ENCODE measurements at regions not wholly inside any gene's neighbourhood (a gene's known extent, or its start where the extent isn't known, plus 50 kb on each side); places are given as distances from the start of the nearest gene placed in this dataset.

DNA sequence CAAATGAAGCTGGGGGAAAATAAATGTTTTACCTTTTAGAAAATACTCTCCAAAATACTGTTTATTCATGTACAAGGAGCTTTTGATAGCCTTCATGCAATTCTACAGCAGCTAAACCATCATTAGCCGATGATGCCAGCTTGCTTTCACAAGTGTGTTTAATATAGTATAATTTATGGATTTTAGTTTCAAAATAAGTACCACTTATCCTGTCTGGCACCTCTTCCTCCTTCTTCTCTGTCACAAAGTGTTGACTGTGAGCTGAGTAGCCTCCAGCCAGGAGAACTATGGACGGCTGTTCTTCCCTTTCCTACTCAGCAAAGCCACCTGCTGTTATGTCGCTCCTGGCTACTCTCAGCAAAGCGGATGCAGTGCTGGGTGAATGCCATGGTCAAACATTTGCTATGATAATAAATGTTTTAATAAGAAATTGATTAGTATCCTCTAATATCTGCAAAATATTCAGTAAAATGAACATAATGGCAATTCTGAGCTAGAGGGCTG, 238.2 kb downstream of the LIG4 start (continued):
- TF ChIP-seq ERG (CRISPR knock-in tag; IDR thresholded peaks at IDR 0.05): no peak
- TF ChIP-seq ZBTB21 (CRISPR knock-in tag; IDR thresholded peaks at IDR 0.05; ENCODE audit: borderline replicate concordance): no peak
- TF ChIP-seq, protein P1, sequence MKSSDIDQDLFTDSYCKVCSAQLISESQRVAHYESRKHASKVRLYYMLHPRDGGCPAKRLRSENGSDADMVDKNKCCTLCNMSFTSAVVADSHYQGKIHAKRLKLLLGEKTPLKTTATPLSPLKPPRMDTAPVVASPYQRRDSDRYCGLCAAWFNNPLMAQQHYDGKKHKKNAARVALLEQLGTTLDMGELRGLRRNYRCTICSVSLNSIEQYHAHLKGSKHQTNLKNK (CRISPR knock-in tag; IDR thresholded peaks at IDR 0.05): no peak
- no peak for TF ChIP-seq HMGA2 (CRISPR knock-in tag; IDR thresholded peaks at IDR 0.05)
- TF ChIP-seq E2F1 (CRISPR knock-in tag; IDR thresholded peaks at IDR 0.05): no peak

DNA sequence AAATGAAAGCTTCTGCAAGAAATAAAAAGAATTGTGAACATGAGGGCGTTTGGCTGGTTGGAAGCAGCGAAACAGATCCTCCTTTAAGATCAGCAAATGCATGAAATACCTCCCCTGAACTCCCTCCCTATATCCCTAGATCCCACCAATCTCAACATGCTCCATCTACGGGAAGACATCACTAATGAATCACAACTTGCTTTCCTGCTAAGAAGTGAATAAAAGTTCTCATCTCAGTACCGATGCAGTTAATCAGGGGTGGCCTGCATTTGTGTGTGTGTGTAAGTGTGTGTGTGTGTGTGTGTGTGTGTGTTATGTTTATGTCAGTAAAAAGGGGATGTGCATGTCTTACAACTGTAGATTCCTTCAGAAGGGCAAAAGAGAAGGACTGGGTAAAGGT, 238.7 kb downstream of the LIG4 start:
- no peak overlapping the region for H3K4me3 Mint-ChIP-seq
- POLR2A ChIA-PET: no interaction called here
- no peaks in the 10 kb centered on the region for H3K9me3 Mint-ChIP-seq
- DNase-seq (ENCODE audit: low spot score) (no peak), ATAC-seq (no peak)
- no peaks in the 10 kb centered on the region for H3K27me3 Mint-ChIP-seq (ENCODE audit: low read depth)
- CTCF ChIA-PET: interaction anchor here (1.2 kb wide), 1 partner anchor 179 kb away, joined by 4 read pairs; no protein-coding TSS in a partner anchor
- no peak overlapping the region for H3K27ac Mint-ChIP-seq
- H3K4me1 Mint-ChIP-seq: no peaks in the 10 kb centered on the region
- H3K36me3 Mint-ChIP-seq: no peaks in the 10 kb centered on the region
- TF ChIP-seq, protein P2, sequence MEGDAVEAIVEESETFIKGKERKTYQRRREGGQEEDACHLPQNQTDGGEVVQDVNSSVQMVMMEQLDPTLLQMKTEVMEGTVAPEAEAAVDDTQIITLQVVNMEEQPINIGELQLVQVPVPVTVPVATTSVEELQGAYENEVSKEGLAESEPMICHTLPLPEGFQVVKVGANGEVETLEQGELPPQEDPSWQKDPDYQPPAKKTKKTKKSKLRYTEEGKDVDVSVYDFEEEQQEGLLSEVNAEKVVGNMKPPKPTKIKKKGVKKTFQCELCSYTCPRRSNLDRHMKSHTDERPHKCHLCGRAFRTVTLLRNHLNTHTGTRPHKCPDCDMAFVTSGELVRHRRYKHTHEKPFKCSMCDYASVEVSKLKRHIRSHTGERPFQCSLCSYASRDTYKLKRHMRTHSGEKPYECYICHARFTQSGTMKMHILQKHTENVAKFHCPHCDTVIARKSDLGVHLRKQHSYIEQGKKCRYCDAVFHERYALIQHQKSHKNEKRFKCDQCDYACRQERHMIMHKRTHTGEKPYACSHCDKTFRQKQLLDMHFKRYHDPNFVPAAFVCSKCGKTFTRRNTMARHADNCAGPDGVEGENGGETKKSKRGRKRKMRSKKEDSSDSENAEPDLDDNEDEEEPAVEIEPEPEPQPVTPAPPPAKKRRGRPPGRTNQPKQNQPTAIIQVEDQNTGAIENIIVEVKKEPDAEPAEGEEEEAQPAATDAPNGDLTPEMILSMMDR (IDR thresholded peaks at IDR 0.05): no peak
- TF ChIP-seq SMAD3 (CRISPR knock-in tag; IDR thresholded peaks at IDR 0.05; ENCODE audit: borderline replicate concordance): no peak
- TF ChIP-seq, protein P3, sequence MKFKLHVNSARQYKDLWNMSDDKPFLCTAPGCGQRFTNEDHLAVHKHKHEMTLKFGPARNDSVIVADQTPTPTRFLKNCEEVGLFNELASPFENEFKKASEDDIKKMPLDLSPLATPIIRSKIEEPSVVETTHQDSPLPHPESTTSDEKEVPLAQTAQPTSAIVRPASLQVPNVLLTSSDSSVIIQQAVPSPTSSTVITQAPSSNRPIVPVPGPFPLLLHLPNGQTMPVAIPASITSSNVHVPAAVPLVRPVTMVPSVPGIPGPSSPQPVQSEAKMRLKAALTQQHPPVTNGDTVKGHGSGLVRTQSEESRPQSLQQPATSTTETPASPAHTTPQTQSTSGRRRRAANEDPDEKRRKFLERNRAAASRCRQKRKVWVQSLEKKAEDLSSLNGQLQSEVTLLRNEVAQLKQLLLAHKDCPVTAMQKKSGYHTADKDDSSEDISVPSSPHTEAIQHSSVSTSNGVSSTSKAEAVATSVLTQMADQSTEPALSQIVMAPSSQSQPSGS (CRISPR knock-in tag; IDR thresholded peaks at IDR 0.05; ENCODE audit: borderline replicate concordance, low read depth): no peak
- TF ChIP-seq ZNF138 (CRISPR knock-in tag; conservative IDR thresholded peaks at IDR 0.05): no peak
- no peak for TF ChIP-seq JAZF1 (CRISPR knock-in tag; IDR thresholded peaks at IDR 0.05)
- no peak for TF ChIP-seq ZNF425 (CRISPR knock-in tag; conservative IDR thresholded peaks at IDR 0.05)
- no peak for TF ChIP-seq ETV6 (CRISPR knock-in tag; IDR thresholded peaks at IDR 0.05)
- TF ChIP-seq CREM (CRISPR knock-in tag; IDR thresholded peaks at IDR 0.05): no peak
- no peak for TF ChIP-seq ZSCAN18 (CRISPR knock-in tag; IDR thresholded peaks at IDR 0.05)
- TF ChIP-seq, protein P4, sequence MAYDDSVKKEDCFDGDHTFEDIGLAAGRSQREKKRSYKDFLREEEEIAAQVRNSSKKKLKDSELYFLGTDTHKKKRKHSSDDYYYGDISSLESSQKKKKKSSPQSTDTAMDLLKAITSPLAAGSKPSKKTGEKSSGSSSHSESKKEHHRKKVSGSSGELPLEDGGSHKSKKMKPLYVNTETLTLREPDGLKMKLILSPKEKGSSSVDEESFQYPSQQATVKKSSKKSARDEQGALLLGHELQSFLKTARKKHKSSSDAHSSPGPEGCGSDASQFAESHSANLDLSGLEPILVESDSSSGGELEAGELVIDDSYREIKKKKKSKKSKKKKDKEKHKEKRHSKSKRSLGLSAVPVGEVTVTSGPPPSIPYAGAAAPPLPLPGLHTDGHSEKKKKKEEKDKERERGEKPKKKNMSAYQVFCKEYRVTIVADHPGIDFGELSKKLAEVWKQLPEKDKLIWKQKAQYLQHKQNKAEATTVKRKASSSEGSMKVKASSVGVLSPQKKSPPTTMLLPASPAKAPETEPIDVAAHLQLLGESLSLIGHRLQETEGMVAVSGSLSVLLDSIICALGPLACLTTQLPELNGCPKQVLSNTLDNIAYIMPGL (CRISPR knock-in tag; IDR thresholded peaks at IDR 0.05): no peak
- no peak for TF ChIP-seq TEAD1 (CRISPR knock-in tag; IDR thresholded peaks at IDR 0.05)
- TF ChIP-seq, protein P5, sequence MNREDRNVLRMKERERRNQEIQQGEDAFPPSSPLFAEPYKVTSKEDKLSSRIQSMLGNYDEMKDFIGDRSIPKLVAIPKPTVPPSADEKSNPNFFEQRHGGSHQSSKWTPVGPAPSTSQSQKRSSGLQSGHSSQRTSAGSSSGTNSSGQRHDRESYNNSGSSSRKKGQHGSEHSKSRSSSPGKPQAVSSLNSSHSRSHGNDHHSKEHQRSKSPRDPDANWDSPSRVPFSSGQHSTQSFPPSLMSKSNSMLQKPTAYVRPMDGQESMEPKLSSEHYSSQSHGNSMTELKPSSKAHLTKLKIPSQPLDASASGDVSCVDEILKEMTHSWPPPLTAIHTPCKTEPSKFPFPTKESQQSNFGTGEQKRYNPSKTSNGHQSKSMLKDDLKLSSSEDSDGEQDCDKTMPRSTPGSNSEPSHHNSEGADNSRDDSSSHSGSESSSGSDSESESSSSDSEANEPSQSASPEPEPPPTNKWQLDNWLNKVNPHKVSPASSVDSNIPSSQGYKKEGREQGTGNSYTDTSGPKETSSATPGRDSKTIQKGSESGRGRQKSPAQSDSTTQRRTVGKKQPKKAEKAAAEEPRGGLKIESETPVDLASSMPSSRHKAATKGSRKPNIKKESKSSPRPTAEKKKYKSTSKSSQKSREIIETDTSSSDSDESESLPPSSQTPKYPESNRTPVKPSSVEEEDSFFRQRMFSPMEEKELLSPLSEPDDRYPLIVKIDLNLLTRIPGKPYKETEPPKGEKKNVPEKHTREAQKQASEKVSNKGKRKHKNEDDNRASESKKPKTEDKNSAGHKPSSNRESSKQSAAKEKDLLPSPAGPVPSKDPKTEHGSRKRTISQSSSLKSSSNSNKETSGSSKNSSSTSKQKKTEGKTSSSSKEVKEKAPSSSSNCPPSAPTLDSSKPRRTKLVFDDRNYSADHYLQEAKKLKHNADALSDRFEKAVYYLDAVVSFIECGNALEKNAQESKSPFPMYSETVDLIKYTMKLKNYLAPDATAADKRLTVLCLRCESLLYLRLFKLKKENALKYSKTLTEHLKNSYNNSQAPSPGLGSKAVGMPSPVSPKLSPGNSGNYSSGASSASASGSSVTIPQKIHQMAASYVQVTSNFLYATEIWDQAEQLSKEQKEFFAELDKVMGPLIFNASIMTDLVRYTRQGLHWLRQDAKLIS (CRISPR knock-in tag; IDR thresholded peaks at IDR 0.05; ENCODE audit: borderline replicate concordance): no peak
